Ovary (tissue), 3 donors: ENCODE measurements at regions not wholly inside any gene's neighbourhood (a gene's known extent, or its start where the extent isn't known, plus 50 kb on each side); places are given as distances from the start of the nearest gene placed in this dataset.

ENCODE experiments used
- EP300 ChIP-seq: sonication (generic); formaldehyde crosslinking; IDR thresholded peaks from one replicate; pipeline ENCODE4 v1.6.1; 2017; ENCODE audit warnings: antibody characterized with exemption
- TF ChIP-seq, protein P1 (sequence below), 3 donors: fragments of 450-650 bp in 2 of 3; fragments of 200-600 bp in 1 of 3; IDR thresholded peaks; one replicate each; pipeline versions ENCODE4 v1.5.1 to v1.8.0; 2016 to 2022; ENCODE audit warnings: antibody characterized with exemption in 3 of 3, mild to moderate bottlenecking in 1 of 3
- donor health status: DM: no; HTN: no; CAD: no.

GRCh38 chr7:16235147-16236114 lies 185.9 kb downstream of the CRPPA start:
- TF ChIP-seq, protein P1, sequence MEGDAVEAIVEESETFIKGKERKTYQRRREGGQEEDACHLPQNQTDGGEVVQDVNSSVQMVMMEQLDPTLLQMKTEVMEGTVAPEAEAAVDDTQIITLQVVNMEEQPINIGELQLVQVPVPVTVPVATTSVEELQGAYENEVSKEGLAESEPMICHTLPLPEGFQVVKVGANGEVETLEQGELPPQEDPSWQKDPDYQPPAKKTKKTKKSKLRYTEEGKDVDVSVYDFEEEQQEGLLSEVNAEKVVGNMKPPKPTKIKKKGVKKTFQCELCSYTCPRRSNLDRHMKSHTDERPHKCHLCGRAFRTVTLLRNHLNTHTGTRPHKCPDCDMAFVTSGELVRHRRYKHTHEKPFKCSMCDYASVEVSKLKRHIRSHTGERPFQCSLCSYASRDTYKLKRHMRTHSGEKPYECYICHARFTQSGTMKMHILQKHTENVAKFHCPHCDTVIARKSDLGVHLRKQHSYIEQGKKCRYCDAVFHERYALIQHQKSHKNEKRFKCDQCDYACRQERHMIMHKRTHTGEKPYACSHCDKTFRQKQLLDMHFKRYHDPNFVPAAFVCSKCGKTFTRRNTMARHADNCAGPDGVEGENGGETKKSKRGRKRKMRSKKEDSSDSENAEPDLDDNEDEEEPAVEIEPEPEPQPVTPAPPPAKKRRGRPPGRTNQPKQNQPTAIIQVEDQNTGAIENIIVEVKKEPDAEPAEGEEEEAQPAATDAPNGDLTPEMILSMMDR (IDR thresholded peaks at IDR 0.05), result no peak
- no peak for TF ChIP-seq EP300
